Activated T-helper 1 cell treated with Interleukin-2 at 50 U/mL for 16 hours (primary cell): ENCODE measurements at regions not wholly inside any gene's neighbourhood (a gene's known extent, or its start where the extent isn't known, plus 50 kb on each side); places are given as distances from the start of the nearest gene placed in this dataset.

ENCODE experiments used
- DNase-seq: peaks from one replicate; pipeline ENCODE4 v3.0.0-alpha.2; 2020; ENCODE audit warnings: low read depth

DNA sequence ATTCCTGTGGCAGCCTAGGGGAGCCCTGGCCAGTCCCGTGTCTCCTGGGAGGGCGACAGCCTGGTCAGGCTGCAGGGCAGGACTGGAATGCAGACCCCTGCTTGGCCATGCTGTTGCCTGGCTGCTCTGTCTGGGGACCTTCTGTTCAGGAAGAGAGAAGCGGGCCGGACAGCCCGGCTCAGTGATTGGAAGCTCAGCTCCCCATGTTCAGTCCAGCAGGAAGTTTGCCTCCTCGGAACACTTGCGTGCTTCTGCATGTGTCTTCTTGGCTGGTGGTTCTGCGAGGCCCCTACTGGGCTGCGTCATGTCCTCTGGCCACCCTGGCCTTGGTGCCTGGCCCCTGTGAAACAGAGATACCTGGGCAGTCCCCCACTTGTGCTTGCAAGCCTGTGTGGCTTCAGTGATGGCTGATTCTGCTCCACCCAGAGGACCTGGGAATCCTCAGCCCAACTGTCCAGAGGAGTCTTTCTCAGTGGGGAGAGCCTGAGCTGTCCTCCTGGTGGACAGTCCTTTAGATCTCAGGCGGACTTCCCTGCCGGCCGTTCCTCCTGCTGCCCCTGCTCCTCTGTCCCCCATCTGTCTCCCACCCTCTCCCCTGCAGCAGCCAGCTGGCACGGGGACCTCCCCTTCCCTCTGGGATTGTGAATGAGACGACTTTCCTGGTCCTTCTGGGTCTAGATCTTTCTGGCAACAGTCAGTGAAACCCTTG lies 279.5 kb downstream of the SEC14L1 start:
- no peak for DNase-seq

DNA sequence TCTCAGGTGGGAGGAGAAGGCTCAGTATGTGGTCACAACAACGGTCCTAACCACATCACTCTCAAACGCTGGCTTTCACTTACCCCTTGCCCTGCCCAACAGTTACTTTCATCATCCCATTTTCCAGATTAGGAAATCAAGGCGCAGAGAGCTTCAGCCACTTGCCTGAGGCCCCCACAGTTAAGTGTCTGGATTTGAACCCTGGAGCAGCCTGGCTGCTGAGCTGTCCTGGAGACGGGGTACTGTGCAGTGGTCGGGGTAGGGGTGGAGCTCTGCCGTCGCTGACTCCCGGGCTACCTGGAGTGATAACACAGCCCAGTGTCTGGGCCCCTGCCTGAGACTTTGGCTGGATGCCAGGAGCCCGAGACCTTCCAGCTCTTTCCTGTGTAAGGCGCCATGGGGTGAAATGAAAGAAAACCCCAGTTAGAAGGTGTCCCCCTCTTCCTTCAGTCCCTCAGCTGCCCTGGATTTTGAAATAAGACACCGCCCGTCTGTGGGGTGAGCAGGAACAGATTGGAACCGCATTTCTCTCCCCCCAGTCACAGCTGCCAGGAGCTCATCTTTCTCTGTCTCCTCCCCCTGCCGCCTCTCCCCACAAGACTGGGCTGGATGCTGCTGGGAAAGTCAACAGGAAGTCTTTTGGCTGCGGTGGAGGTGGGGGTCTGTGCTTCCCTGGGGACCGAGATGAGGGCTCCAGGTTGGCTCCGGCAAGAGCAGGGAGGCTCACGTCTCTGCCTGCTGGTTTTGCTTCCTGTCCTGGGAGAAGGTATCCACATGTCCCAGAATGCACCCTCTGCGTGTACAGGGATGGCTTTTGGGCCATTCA lies 280.2 kb downstream of the SEC14L1 start:
- peak; percentile 55 for DNase-seq

DNA sequence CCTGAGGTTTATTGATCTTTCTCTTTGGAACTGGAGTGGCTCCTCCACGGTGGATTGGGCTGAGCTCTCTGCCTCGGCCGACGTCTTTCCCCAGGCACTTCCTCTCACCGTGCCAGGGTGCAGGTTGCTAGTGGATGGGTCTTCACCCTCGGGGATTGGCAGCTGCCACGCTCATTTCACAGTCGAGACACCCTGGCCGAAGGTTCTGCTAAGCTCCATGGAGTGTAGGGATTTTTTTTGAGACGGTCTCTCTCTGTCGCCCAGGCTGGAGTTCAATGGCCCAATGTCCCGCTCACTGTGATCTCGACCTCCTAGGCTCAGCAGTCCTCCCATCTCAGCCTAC lies 280.8 kb downstream of the SEC14L1 start:
- DNase-seq = no peak

DNA sequence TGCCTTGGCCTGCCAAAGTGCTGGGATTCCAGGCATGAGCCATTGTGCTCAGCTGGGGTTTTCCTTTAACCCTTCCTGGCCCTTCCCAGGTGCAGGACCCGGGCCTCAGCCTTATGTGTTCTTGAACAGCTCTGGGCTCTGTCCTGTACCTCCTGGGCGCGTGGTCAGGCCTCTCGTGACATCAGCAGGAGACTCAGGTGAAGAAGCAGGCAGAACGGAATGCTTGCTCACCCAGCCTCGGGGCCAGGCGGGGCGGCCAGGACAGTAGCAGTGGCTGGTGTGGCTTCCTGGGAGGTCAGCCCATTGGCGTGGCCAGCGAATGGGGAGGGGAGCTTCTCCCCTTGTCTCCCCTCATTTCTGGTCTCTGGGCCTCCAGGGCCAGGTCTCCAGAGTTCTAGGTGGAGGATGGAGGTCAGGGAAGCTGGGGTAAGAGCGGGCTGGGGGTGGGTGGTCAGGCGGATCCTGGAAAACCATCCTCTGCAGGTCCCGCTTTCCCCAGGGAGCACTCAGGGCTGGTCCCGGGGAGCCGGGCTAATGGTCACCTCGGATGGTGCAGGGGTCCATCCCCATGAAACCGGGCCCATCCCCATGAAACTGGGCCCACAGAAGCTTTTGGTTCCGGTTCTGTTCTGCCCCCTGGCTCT lies 281.5 kb downstream of the SEC14L1 start:
- no peak for DNase-seq

DNA sequence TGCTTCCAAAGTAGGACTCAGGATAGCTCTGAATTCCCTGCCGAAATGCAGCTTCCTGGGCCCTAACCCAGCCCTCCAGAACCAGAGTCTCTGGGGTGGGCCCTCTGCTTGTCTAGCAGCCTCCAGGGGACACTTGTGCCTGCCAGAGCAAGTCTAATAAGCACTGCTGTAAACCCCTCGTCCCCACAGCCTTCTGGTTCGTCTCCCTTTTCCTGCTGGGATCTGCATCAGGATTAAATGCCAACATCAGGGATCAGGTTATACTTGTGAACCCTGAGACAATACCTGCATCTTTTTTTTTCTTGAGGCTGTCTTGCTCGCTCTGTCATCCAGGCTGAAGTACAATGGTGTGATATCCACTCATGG lies 282.0 kb downstream of the SEC14L1 start:
- DNase-seq = no peak

DNA sequence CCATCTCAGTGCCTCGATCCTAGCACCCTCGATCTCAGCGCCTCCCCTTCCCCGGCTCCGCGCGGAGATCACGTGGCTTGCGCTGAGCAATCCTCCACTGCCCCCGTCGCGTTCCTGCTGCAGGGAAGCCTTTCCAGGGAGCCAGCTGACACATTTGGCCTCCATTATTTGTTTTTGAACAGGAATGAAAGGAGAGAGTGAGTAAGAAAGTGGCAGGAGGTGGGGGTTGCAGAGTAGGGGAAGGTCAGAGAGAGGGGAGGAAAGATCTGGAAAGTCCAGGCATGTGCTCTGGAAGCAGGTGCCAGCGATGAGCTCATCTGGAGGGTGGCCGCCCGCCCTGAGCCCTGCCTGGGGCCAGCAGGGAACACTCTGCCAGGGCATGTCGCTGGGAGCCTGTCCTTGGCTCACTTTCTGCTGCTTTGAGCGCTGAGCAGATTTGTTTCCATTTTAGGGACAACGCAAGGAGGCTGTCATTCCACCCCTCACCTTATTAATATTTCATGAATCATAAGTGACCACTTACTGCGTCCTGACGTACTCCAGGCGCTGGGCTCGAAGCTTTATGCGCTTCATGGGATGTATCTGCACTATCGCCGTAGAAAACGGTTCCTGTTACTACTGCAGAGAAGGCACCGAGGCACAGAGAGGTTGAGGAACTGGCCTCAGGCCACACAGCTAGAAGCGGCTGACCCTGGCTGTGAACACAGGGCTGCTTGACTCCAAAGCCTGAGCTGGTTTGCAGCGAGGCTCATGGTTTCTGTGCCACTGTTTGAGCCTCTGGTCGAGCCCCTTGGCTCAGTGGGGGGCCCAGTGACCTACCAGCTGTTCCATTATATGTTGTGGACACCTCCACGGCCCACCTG lies 283.1 kb downstream of the SEC14L1 start:
- DNase-seq = no peak

DNA sequence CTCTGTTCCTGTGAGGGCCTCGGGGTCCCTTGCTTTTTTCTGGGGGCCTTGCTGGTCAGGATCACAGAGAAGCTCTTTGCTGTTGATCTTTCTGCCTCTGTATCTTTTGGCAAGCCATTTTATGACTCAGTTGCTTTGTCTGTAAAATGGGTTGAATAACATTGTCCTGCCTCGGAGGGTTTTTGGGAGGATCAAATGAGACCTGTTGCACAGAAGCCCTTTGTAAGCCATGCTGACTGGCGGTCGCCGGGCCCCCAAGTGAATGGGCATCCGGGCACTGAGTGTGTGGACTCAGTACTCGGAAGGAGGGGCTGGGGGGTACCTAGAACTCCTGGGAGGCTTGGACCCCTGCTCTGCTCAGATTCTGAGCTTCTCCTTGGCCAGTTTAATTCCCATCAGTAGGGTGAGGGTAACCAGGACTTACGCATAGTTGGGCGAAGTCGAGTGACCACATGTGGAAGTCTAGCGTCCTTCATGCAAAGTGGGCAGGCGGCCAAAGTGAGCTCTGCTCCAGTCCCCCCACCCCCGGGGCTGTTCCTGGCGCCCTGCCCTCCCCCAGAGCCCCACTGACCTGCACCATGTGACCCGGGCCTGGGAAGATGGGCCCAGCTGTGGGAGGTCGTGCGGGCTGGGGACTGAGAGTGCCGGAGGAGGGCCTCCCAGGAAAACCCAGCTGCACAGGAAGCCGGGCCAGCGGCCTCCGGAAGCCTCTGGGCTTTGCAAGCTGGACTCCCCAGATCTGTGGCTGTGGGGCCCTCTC lies 284.0 kb downstream of the SEC14L1 start:
- no peak for DNase-seq

DNA sequence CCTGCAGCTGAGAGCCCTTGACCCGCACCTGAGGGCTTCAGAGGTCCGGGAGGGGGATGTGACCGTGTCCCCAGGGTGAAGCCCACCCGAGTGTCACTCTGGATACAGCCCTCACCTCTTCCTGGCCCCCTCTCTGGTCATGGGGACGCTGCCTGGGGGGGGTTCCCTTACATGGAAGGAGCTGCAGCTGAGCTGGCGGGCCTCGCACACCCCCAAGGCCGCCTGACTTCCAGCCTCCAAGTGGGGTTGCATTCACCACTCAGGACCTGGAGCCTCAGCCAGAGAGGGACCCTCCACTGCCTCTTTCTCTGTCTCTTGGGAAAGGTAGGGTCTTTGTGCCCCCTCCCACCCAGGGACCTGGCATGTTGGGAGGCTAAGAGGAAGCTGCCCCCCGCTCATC lies 284.6 kb downstream of the SEC14L1 start:
- no peak for DNase-seq

DNA sequence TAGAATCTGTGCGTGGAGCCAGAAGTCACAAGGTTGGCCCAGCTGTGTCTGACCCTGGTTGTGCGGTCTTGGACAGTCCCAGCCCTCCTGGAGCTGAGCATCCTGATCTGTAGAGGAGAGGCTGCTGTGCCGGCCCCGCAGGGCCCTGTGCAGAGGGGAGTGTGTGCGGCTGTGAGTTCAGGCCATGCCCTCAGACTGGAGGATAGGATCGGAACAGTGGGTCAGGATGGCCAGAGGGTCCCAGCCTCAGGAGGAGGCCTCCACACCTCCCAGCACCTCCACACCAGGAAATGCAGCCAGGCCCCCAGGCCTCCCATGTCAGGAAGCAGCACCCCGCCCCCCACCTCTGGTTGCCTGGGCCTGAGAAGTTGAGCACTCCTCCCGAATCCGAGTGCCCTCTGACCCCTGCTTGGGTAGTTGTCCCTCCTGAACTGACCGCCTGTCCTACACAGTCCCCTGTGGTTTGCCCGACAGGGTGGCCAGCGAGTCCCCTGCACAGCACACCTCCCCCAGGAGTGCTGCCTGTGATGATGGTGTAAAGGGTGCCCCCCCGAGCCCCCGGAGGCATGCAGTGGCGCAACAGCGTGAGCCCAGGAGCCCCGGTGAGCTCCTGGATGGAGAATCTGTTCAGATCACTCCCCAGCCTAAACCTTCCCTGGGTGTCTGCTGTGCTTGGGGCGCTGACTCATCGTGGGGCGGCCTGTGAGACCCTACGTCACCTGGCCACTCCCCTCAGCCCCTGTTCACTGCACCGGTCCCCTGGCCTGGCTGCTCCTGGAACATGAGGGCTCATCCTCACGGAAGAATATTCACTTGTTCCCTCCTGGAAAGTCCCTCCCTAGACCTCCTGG lies 285.2 kb downstream of the SEC14L1 start:
- peak; percentile 58 for DNase-seq

DNA sequence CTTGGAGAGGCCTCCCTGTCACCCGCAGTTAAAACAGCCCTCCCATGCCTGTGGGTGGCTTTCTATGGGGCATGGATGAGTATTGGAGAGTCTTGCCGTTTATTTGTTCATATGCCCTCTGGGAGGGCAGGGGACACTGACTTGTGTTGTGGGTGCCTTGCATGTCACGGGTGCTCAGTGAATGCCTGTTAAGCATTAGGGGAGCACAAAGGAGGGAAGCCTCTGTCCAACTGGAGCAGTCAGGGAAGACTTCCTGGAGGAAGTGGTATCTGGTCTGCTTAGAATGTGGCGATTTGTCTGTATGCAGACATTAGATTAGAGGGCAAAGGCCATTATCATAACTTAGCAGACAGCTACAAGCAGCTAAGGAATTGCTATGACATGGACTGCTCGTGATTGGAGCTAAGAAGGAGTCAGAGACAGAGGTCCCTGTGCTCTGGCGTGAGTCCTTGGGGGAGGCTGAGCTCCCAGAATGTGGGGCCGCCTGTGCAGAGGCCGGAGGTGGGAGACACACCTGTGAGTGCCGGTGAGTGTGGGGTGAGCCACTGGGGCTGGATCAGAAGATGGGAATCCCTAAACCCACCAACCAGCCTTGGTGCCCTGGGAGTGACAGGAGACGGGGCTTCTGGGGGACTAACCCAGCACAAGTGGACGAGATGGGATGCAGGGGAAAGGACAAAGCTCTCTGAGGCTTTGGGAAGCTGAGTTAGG lies 286.1 kb downstream of the SEC14L1 start:
- DNase-seq = no peak

DNA sequence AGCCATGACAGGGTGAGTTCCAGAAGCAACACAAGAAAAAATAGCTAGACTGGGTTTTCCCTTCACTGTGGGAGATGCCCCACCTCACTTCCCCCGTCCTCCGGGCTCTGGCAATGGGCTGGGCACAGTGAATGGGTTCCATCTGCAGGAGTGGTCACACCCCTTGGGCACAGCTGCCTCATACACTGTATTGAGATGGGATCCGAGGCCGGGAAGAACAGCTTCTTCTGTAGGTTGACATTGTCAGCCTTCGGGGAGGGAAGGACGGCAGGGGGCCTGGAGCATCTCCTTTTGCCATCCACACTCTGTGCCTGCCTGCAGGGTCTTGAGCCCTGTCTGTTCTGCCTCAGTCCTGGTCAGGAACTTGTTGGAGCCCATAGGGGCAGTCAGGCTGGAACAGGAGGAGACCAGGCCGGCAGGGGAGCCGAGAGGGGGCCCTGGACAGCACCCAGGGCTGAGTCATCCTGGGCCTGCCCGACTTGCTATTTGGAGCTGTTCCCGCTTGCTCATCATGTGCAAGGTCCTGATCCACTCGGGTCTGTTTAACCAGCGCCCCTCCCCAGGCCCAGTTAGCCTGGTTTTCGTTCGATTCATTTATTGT lies 286.7 kb downstream of the SEC14L1 start:
- no peak for DNase-seq

DNA sequence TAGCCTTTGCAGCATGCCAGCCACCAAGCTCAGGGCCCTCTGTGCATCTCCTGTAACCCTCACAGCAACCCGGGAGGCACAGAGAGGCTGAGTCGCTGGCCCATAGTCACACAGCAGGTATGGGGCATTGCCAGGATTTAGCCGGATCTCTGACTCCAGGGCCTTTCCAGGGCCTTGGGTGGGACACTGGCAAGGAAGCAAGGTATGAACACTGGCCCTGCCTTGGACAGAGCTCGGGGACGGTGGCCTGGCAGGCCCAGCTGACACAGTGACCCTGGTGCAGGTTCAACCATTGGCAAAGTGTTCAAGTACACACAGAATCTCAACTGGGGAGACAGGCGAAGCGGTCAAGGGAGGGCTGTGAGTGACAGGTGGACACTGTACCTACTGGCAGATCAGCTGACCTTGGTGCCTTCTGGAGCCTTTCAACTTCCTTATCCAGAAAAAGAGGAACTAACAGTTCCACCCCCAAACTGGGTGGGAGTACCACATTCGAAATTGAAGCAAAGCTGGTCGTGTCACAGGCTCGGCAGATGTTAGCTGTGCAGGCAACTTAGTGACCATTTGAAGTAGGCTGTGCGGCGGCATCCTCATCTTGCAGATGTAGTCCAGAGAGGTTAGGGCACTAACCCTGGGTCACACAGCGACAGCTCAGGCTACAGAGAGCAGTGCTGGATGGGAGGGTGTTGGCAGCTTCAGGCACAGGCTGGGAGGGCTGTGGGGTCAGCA lies 287.4 kb downstream of the SEC14L1 start:
- DNase-seq = no peak

DNA sequence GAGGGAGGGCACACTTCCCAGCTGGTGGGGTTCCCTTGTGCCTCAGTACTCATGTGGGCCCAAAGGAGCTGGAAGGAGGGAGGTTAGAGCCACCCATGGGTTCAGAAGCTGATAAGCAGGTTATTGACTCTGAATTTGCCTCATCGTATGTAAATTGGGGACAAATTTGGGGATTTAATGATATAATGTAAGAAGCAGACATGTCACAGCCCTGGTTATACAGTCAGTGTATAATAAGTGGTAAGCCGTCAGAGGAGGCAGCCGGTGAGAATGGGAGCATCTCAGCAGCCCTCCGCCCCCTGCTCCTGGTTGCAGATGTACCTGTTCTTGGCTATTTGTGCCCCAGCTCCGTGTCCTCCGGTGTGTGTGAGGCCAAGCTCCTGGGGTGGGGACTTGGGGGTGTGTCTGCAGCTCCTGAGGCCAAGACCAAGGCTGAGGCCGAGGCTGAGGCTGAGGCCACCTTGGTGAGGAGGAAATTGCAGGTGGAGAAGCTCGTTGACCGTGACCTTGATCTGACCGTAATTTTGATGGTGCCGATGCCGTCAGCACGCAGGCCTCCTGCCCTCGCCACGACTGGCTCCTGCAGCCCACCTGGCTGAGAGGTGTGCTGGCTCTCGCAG lies 288.1 kb downstream of the SEC14L1 start:
- DNase-seq = no peak

DNA sequence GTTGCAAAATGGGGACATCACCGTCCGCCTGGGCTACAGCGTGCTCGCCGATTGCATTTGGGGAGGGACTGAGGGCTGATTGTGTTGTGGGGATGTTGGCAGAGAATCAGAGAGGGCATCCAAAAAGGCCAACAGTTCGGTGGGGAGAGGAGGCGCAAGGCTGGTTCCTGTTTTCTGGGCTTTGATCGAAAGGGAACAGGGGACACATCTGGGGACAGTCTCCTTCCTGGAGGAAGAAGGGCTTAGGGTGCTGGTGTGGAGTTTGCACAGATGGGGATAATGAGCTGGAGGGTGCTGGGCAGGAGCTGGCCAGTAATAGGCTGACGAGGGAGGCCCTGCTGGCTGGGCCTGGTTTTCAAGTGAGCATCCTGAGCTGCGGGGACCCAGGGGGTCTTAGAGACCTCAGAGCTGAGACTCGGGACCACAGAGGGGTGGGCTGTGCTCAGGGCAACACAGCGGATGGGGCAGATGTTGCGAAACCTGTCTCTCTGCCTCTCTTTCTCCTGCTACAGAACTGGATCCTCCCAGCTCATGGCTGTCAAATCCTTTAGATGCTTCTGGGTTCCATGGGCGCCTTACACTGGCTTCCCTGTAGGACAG lies 288.7 kb downstream of the SEC14L1 start:
- no peak for DNase-seq

DNA sequence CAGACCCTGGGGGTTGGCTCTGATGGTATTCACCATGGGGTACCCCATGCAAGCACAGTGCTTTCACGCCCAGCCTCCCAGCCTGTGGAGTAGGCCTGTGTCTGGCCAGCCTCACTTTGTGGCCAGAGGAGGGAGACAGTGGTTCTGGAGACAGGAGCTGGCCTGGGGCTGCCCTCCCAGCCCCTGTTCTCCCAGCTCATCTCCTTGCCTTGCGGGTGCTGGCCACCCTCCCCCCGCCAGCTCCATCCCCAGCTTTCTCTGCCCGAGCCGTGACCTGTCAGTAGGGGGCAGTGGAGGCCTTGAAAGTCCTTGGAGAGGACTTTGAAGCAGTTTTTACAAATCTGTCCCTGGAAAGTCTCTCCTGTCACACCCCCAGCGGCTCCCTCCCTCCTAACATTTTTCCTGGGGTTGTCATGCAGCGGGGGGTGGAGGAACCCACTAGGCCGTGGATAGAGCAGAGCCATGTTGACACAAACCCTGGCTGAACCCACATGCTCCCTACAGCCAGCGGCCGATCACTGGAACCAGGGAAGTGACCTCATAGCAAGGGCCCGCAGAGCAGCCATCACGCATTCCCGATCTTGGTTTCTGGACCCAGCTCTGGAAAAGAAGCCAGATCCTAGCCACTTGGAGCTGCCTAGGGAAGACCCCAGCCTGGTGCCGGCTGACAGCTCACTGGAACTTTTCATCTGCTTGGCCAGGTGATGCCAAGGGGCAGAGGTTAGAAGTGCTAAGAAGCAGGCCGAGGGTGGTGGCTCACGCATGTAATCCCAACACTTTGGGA lies 289.4 kb downstream of the SEC14L1 start:
- DNase-seq = peak; percentile 67

DNA sequence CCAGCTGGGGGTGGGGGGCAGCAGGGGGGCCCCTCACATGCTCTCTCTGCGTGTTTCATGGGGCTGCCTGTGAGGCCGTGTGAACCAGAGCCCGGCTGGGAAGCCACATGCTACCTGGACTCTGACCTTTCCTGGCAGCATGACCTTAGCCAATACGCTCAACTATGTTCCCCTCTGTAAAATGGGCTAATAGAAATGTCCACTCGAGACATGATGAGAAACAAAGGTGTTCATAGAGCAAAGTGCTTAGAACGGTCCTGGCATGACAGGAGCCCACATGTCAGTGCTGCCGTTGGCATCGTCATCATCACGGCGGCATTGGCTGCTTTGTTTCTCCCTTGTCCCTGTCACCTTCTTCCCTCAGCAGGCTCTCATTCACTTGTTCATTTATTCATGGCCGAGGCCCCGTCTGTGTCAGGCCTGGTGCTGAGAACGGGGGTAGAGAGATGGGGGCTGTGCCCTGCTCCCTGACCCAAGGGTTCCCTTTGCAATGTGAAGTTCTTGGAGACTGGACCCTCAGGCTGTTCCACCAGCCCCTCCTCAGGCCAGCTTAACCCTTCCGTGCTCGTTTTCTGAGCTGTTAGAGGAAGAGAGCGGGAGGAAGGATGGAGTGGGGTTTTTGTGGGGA lies 291.4 kb downstream of the SEC14L1 start:
- no peak for DNase-seq

DNA sequence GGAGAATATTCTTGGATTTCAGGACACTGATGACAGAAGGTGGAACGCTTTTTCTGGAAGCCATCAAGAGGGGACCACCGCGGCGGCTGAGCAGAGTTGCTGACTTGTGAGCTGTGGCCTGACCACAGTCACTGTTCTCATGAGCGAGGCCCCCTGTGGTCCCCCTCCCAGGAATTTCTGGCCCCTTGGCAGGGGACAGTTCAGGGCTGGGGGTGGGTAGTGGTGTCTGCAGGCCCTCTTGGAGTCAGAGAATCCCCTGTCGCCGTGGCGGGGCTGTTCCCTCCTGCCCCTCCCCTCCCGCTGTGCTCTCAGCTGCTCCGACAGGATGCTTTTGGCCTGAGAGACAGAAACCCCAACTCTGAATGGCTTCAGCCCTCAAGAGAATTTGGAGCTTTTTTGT lies 292.0 kb downstream of the SEC14L1 start:
- no peak for DNase-seq
